Fibroblast of lung (primary cell): ENCODE measurements at regions not wholly inside any gene's neighbourhood (a gene's known extent, or its start where the extent isn't known, plus 50 kb on each side); places are given as distances from the start of the nearest gene placed in this dataset.

Source experiments
- DNase-seq, 2 donors: peaks; one replicate each; pipeline versions ENCODE4 v3.0.0 to v3.0.0-alpha.2; 2010; ENCODE audit warnings: low read depth in 2 of 2
- H2AFZ ChIP-seq: 2 replicates; pipeline ENCODE4 v1.5.1; 2012; ENCODE audit warnings: low read length, control low read depth, inconsistent platforms
- H3K27ac ChIP-seq: 2 replicates; pipeline ENCODE4 v1.5.1; 2011; ENCODE audit warnings: low read length, control low read depth; ENCODE audit not compliant: insufficient read depth
- H3K27me3 ChIP-seq: 2 replicates; pipeline ENCODE4 v1.5.1; 2011; ENCODE audit warnings: mild to moderate bottlenecking, low read length; ENCODE audit not compliant: control insufficient read depth, insufficient read depth
- H3K36me3 ChIP-seq: 2 replicates; pipeline ENCODE4 v1.5.1; 2011; ENCODE audit warnings: low read length; ENCODE audit not compliant: control insufficient read depth, insufficient read depth
- H3K4me1 ChIP-seq: 2 replicates; pipeline ENCODE4 v1.5.1; 2011; ENCODE audit warnings: low read length; ENCODE audit not compliant: control insufficient read depth, insufficient read depth; ENCODE audit errors: extremely low read depth
- H3K4me2 ChIP-seq: 2 replicates; pipeline ENCODE4 v1.5.1; 2011; ENCODE audit warnings: low read length, control low read depth; ENCODE audit not compliant: insufficient read depth; ENCODE audit errors: extremely low read depth
- H3K4me3 ChIP-seq, 4 experiments: fragments of 200-600 bp in 1 of 4; sonication (generic) in 1 of 4; replicated peaks in 1 of 4; 2 replicates each; pipeline ENCODE4 v1.5.1; 2011 to 2016; ENCODE audit warnings: low read length in 4 of 4, low read depth in 3 of 4, mild to moderate bottlenecking in 3 of 4, control low read depth in 2 of 4, inconsistent platforms in 1 of 4, mixed read lengths in 1 of 4; ENCODE audit not compliant: insufficient read depth in 1 of 4; ENCODE audit errors: control extremely low read depth in 1 of 4
- H3K79me2 ChIP-seq: 2 replicates; pipeline ENCODE4 v1.5.1; 2012; ENCODE audit warnings: mild to moderate bottlenecking, low read length, inconsistent platforms; ENCODE audit not compliant: control insufficient read depth, insufficient read depth
- H3K9ac ChIP-seq: 2 replicates; pipeline ENCODE4 v1.5.1; 2011; ENCODE audit warnings: mild to moderate bottlenecking, low read length, control low read depth; ENCODE audit not compliant: insufficient read depth
- H3K9me3 ChIP-seq: 2 replicates; pipeline ENCODE4 v1.5.1; 2012; ENCODE audit warnings: low read depth, low read length; ENCODE audit not compliant: control insufficient read depth, insufficient read depth
- H4K20me1 ChIP-seq: 2 replicates; pipeline ENCODE4 v1.5.1; 2011; ENCODE audit warnings: low read length; ENCODE audit not compliant: control insufficient read depth, insufficient read depth; ENCODE audit errors: extremely low read depth
- EZH2 ChIP-seq: IDR thresholded peaks from 2 replicates; pipeline ENCODE4 v1.5.1; 2012; ENCODE audit warnings: low read length, control low read depth, mild to moderate bottlenecking; ENCODE audit errors: missing control alignments
- TF ChIP-seq, protein P1 (sequence below), 2 donors: IDR thresholded peaks in 1 of 2; conservative IDR thresholded peaks in 1 of 2; 1 replicate in 1 of 2; 2 replicates in 1 of 2; pipeline ENCODE4 v1.5.1; 2011 to 2012; ENCODE audit warnings: low read length in 2 of 2, control low read depth in 1 of 2, inconsistent platforms in 1 of 2, low read depth in 1 of 2, mild to moderate bottlenecking in 1 of 2

DNA sequence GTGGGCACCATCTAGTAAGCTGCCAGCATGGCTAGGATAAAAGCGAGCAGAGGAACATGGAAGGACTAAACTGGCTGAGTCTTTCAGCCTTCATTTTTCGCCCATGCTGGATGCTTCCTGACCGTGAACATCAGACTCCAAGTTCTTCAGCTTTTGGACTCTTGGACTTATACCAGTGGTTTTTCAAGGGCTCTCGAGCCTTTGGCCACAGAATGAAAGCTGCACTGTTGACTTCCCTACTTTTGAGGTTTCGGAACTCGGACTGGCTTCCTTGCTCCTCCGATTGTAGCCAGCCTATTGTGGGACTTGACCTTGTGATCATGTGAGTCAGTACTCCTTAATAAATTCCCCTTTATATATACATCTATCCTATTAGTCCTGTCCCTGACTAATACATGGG lies 785.1 kb upstream of the SLITRK6 start:
- no peaks in the 10 kb centered on the region for H4K20me1 ChIP-seq
- no peak overlapping the region for H3K9ac ChIP-seq
- H3K27me3 ChIP-seq, result no peaks in the 10 kb centered on the region
- H3K36me3 ChIP-seq, result no peaks in the 10 kb centered on the region
- H3K4me3 ChIP-seq, result no peak overlapping the region
- H2AFZ ChIP-seq, result no peak overlapping the region
- DNase-seq, result peak in 1 of 2 donors; percentile 7
- H3K79me2 ChIP-seq, result no peaks in the 10 kb centered on the region
- H3K4me2 ChIP-seq, result no peak overlapping the region
- H3K9me3 ChIP-seq, result no peaks in the 10 kb centered on the region
- no peak overlapping the region for H3K27ac ChIP-seq
- no peak for TF ChIP-seq EZH2
- TF ChIP-seq, protein P1, sequence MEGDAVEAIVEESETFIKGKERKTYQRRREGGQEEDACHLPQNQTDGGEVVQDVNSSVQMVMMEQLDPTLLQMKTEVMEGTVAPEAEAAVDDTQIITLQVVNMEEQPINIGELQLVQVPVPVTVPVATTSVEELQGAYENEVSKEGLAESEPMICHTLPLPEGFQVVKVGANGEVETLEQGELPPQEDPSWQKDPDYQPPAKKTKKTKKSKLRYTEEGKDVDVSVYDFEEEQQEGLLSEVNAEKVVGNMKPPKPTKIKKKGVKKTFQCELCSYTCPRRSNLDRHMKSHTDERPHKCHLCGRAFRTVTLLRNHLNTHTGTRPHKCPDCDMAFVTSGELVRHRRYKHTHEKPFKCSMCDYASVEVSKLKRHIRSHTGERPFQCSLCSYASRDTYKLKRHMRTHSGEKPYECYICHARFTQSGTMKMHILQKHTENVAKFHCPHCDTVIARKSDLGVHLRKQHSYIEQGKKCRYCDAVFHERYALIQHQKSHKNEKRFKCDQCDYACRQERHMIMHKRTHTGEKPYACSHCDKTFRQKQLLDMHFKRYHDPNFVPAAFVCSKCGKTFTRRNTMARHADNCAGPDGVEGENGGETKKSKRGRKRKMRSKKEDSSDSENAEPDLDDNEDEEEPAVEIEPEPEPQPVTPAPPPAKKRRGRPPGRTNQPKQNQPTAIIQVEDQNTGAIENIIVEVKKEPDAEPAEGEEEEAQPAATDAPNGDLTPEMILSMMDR (conservative IDR thresholded peaks at IDR 0.05 in 1 of 2, IDR thresholded peaks at IDR 0.05 in 1 of 2; ENCODE audit: low read depth in 1 of 2, low read length in 2 of 2), result no peak
- no peaks in the 10 kb centered on the region for H3K4me1 ChIP-seq

DNA sequence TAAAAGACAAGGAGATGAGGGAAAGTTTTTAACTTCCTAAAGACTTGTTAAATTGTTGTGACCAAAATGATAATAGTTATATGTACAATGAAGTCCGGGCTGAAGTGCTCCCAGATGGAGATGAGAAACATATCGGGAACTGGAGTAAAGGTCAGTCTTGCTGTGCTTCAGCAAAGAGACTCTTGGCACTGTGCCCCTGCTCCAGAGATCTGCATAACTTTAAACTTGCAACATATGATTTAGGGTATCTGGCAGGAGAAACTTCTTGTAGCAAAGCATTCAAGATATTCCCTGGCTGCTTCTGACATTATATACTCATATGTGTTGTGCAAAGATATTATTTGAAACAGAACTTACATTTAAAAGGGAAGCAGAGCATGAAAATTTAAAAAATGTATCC lies 786.6 kb upstream of the SLITRK6 start:
- no peak overlapping the region for H3K4me2 ChIP-seq
- TF ChIP-seq EZH2, result no peak
- TF ChIP-seq, protein P1 (conservative IDR thresholded peaks at IDR 0.05 in 1 of 2, IDR thresholded peaks at IDR 0.05 in 1 of 2; ENCODE audit: low read depth in 1 of 2, low read length in 2 of 2), result no peak
- H3K9ac ChIP-seq, result no peak overlapping the region
- no peaks in the 10 kb centered on the region for H4K20me1 ChIP-seq
- H3K27me3 ChIP-seq, result no peaks in the 10 kb centered on the region
- no peak overlapping the region for H2AFZ ChIP-seq
- no peak overlapping the region for H3K4me3 ChIP-seq
- H3K27ac ChIP-seq, result no peak overlapping the region
- H3K79me2 ChIP-seq, result no peaks in the 10 kb centered on the region
- H3K9me3 ChIP-seq, result no peaks in the 10 kb centered on the region
- DNase-seq, result peak; percentile 83 to 99
- no peaks in the 10 kb centered on the region for H3K36me3 ChIP-seq
- no peaks in the 10 kb centered on the region for H3K4me1 ChIP-seq

DNA sequence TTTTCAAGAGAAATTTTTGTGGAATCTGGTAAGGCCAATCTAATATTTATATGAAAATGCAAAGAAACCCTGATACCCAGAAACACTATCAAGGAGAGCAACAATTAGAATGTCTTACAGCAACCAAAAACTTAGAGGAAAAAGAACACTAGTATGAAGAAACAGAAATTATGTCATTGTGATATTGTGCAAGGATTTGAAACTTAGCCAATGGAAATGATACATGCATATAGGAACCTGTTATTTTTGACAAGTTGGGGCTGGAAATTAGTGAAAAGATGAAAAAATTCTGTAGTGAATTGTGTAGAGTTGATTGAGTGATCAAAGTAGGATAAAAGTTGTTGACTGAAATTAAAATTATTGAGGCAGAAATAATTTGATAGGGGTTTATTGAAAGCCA lies 792.6 kb upstream of the SLITRK6 start:
- Histone ChIP-seq H3K36me3 (no peaks in the 10 kb centered on the region), H3K9me3 (no peaks in the 10 kb centered on the region), H3K79me2 (no peaks in the 10 kb centered on the region), H3K27ac (no peak overlapping the region), H3K27me3 (no peaks in the 10 kb centered on the region), H4K20me1 (no peaks in the 10 kb centered on the region), H2AFZ (no peak overlapping the region), H3K4me3 (no peak overlapping the region), H3K4me1 (no peaks in the 10 kb centered on the region), H3K9ac (no peak overlapping the region), H3K4me2 (no peak overlapping the region)
- DNase-seq, result peak; percentile 2 to 68
- no peak for TF ChIP-seq EZH2
- TF ChIP-seq, protein P1 (conservative IDR thresholded peaks at IDR 0.05 in 1 of 2, IDR thresholded peaks at IDR 0.05 in 1 of 2; ENCODE audit: low read depth in 1 of 2, low read length in 2 of 2), result no peak
